ENCODE measurements at regions not wholly inside any gene's neighbourhood (a gene's known extent, or its start where the extent isn't known, plus 50 kb on each side); places are given as distances from the start of the nearest gene placed in this dataset.

GRCh38 chr10:80924063-80924952 lies 386.6 kb downstream of the SH2D4B start:
- no peak for TF ChIP-seq TGIF2 (CRISPR knock-in tag; IDR thresholded peaks at IDR 0.05)
- no peak for TF ChIP-seq ZBTB7B (CRISPR knock-in tag; IDR thresholded peaks at IDR 0.05)
- no peak for TF ChIP-seq ATF1 (CRISPR knock-in tag; IDR thresholded peaks at IDR 0.05)
- TF ChIP-seq BRF2 (CRISPR knock-in tag; IDR thresholded peaks at IDR 0.05), result no peak
- TF ChIP-seq MTA1 (CRISPR knock-in tag; IDR thresholded peaks at IDR 0.05; ENCODE audit: borderline replicate concordance), result no peak
- TF ChIP-seq FOXM1 (CRISPR knock-in tag; IDR thresholded peaks at IDR 0.05), result no peak
- TF ChIP-seq, protein P1, sequence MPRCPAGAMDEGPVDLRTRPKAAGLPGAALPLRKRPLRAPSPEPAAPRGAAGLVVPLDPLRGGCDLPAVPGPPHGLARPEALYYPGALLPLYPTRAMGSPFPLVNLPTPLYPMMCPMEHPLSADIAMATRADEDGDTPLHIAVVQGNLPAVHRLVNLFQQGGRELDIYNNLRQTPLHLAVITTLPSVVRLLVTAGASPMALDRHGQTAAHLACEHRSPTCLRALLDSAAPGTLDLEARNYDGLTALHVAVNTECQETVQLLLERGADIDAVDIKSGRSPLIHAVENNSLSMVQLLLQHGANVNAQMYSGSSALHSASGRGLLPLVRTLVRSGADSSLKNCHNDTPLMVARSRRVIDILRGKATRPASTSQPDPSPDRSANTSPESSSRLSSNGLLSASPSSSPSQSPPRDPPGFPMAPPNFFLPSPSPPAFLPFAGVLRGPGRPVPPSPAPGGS (CRISPR knock-in tag; IDR thresholded peaks at IDR 0.05), result no peak

Measured in HepG2 (cell line).